Activated CD8-positive, alpha-beta memory T cell treated with anti-CD3 and anti-CD28 coated beads for 48 hours (primary cell): ENCODE measurements at regions not wholly inside any gene's neighbourhood (a gene's known extent, or its start where the extent isn't known, plus 50 kb on each side); places are given as distances from the start of the nearest gene placed in this dataset.
"Not testable (repeated sequence)": the region's sequence is repeated elsewhere in the genome, so short reads cannot be mapped to it uniquely, and the experiment has no call there.

Experiments used
- DNase-seq, 3 experiments: peaks; one replicate each; pipeline ENCODE4 v3.0.0-alpha.2; 2020; ENCODE audit warnings: low read depth in 2 of 3, low spot score in 2 of 3

DNA sequence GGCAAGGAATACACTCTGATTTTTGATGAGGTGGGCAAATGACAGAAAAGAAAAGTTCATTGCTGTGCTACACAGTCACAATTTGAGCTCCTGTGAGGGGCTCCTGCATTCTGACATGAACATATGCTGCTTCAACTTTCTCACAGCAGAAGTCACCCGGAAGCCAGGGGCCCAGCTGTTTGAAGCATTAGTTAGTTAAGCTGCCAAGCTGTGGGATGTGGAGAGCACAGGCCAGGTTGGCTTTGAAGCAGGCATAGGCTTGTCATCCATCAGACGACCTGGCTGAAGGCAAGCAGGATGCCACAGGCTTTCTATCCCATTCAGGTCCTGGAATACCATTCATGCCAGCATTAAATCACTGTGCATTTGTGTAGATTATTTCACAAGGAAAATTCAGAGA, 63.1 kb downstream of the MTNR1B start:
- no peak for DNase-seq

DNA sequence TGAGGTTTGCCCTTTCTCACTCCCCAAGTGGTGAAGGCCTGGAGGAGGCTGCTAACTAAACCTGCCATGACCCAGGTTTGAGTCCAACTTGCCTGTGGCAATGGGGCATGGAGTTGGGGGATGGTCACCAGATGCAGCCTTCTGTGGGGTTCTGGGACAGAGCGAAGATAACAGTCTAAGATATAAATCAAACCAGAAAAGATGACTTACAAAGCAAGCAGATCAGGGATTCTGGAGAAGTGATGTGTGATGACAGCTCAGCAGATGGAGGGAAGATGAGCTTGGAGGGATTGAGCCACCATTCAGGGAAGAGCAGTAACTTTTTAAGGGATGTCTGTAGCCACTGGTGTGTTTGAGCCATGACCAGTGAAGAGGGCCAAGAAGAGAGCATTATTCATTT, 63.6 kb downstream of the MTNR1B start:
- no peak for DNase-seq

DNA sequence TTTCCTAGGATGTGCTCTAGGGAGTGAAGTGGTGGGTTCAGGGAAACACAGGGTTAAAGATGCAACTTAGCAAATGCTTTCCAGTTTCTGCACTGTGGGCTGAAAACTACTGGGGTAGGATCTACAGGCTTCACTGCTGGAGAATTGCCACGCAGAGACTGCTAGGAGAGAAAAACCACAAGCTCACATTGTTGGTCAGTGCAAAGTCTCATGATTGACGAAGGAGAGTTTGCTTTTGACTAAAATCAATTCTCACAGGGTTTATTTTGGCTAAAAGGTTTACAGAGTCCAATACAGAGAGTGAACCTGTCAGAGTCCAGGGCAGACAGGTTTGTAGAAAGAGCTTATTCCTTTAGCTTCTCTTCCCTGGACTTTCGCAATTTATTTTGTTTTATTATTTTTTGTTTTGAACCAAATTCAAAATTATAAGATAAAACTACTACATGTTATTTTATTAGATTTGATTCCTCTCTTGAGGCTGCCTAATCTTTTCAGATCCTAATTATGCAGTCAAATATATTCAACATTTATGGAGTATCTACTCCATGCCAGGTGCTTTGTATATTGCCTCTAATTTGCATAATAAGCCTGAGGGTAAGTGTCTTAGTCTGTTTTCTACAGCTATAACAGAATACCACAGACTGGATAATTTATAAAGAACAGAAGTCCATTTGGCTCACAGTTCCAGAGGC, 64.7 kb downstream of the MTNR1B start:
- DNase-seq: no peak

DNA sequence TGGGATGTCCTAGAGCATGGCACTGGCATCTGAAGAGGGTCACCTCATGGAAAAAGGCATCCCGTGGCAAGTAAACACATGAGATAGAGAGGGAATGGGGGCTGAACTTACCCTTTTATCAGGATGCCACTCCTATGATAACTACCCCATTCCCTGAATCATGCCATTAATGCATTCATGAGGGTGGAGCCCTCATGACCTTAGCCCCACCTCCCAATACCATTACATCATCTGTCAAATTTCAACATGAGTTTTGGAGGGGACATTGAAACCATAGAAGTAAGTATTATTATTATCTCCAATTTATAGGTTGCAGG, 65.2 kb downstream of the MTNR1B start:
- DNase-seq: no peak

DNA sequence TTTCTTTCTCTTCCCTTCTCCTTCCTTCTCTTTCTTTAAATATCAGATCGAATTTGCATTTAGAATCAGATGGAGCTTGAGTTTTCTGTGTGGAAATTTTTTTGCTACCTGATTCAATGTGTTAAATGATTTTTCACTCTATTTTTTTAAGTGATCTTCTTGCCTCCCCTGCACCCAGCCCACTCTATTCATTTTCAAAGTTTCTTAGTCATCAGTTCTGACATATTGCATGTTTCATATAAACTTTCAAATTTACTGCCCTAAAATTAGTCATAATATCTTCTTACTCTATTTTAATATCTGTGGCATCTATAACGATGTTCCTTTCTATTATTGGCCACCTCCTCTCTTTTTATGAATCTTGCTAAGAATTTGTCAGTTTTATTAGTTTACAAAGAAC, 69.1 kb downstream of the MTNR1B start:
- DNase-seq: no peak

DNA sequence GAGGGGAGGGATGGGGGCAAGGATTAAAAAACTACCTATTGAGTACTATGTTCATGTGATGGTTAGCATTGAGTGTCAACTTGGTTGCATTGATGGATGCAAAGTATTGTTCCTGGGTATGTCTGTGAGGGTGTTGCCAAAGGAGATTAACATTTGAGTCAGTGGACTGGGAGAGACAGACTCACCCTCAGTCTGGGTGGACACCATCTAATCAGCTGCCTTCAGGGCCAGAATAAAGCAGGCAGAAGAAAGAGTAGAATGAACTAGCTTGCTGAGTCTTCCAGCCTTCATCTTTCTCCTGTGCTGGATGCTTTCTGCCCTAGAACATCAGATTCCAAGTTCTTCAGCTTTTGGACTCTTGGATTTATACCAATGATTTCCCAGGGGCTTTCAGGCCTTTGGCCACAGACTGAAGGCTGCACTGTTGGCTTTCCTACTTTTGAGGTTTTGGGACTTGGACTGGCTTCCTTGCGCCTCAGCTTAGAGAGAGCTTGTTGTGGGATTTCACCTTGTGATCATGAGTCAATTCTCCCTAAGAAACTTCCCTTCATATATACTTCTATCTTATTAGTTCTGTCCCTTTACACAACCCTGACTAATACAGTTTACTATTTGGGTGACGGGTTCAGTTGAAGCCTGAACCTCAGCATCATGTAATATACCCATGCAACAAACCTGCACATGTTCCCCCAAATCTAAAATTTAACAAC, 70.2 kb downstream of the MTNR1B start:
- no peak for DNase-seq

DNA sequence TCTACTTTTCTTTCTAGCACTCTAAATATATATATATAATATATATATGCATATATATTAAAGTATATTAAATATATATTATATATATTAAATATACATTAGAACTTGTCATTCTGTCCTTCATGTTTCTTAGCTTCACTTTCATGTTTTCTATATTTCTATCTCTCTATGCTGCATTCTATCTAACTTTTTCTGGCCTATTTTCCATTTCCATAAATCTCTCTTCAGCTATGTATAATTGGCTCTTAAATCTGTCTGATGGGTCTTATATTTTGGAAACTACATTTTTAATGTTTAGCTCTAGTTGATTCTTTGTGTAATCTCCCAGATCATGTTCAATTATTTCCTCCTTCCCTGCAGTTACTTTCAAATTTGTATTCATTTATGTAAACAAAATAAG, 72.2 kb downstream of the MTNR1B start:
- no peak for DNase-seq

DNA sequence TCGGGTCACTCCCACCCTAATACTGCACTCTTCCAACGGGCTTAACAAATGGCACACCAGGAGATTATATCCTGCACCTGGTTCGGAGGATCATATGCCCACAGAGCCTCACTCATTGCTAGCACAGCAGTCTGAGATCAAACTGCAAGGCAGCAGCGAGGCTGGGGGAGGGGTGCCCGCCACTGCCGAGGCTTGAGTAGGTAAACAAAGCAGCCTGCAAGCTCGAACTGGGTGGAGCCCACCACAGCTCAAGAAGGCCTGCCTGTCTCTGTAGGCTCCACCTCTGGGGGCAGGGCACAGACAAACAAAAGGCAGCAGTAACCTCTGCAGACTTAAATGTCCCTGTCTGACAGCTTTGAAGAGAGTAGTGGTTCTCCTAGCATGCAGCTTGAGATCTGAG, 73.7 kb downstream of the MTNR1B start:
- DNase-seq: not testable (repeated sequence)

DNA sequence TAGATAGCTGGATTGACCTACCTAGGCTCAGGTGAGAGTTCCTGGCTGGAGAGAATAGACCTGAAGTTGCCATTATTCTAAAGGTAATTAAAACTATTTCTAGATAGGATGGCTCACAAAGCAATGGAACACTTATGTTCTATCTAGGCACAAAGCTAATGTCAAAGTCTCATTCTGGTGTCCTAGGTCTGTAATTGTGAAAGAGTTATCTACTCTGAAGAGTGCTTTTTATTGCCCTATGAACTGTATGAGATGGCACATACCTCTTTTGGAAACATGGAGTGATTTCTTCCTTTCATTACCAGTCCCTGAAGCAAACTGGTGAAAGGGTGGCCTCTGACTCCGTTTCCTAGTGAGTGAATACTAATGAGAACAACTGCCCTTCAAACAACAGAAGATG, 80.3 kb downstream of the MTNR1B start:
- no peak for DNase-seq

DNA sequence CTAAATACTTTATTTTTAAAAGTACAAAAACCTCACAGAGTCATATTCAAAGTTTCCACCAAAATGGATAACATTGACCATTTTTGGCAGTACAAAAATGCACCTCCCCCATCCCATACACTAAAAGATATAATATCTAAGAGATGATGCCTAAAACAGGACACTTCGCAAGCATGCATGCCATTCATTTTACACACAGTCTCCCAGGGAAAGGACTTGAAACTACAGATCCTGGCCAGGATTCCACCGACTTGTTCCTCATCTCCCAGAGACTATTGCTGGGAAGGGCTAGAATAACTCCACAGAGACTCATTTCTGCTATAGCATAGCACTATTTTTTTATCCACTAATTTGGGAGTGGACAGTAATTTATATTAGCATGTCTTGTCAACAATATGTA, 81.7 kb downstream of the MTNR1B start:
- no peak for DNase-seq

DNA sequence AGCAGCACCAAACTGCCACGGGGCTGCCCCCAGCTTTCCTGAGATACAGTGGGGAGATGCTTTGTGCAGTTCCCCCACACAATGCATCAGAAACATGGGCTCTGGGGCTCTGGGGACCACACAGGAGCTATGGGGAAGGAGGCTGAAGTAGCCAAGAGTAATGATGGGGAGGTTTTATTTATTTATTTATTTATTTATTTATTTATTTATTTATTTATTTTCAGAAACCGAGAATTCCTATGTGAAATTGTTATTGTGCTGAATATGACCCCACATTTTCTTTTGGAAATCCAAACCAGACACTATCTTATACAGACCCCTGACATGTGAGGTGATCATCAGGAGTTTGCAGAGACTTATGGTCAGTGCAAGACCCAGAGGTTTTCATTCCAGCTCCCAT, 84.4 kb downstream of the MTNR1B start:
- DNase-seq: no peak

DNA sequence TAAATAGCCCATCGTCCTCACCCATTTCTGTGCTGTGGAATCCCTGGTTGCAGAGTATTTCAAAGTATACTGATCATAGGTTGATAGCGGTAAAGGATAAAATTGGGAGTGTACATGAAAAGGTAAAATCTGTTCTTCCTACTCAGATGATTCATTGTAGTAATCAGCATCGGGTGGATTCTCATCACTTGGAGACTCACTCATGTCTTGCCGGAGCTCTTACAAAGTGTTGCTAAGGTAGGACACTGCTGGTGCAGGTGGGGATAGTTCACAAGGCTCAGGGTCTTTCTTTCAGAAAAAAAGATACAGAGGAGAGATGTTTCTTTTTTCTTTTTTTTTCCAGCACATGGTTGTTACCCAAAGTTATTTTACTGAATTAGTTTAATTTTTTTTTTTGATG, 84.8 kb downstream of the MTNR1B start:
- DNase-seq: no peak

DNA sequence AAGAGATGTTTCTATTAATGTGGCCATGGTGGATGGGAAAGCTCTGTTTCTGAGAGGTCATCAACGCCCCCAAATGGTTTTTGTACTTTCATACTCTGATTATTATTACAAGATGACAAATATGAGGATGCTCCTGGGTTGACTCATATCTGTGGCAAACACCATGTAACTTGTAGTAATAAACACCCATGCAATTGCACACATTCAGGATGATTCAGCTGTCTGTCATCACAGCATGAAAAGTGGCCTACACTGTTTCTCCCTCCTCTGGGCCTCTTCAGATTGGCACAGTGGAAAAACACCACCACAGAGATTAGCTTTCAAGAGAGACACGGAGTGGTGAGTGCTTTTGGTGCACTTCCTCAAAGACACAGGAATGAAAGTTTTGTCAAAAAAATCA, 85.4 kb downstream of the MTNR1B start:
- DNase-seq: peak in 1 of 3 experiments; percentile 9

DNA sequence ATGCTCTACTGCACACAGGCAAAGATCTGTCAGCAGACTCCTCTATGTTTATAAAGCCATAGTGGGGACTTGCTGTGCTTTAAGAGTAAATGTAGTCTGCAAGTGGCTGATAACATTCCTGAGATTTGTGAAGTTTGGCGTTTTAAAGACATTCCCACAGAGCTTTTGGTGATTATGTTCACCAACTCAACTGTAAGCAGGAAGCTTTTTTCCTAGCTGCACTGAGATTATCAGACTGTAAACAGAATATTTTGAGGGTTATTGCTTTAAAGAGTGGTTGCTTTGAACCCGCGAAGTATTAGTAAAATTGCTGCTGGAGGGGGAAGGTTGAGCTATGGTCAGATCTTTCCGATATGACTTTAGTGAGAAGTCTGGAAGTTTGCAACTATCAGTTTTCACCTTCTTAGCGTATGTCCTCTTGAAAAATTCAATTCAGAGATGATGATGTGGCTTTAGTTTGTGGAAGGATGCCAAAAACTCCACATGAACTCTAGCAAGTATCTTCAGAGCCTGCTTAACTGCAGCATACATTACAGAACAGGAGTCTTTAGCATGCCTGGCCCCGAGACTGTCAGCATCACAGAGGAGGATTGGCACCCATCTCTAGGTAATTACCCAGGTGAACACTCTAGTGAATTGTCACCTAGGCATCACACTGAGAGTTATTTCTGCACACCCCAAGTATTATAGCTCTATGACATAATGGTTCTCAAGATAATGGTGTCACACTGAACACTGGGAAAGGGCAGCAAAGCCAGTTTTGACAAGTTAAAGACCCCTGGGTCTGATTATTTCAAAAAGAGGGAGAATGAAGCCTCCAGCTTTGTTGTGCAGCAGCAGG, 89.9 kb downstream of the MTNR1B start:
- no peak for DNase-seq

DNA sequence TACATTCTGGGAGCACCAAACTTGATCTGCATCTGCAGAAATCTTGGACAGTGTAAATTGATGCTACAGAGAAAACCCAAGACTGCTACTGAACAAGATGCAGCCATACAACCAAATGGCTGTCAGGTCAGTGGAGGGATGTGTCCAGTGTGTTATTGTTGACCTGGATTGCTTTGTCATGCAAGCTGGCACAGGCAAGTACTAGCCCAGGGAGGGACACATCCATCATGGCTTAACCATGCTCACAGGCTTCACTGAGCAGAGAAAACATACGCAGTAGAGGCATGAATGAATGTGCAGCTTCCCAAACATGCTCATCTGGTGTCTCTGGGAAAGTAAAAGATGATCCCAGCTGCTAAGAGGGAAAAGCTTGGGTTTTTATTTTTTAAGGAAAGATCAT, 93.6 kb downstream of the MTNR1B start:
- no peak for DNase-seq

DNA sequence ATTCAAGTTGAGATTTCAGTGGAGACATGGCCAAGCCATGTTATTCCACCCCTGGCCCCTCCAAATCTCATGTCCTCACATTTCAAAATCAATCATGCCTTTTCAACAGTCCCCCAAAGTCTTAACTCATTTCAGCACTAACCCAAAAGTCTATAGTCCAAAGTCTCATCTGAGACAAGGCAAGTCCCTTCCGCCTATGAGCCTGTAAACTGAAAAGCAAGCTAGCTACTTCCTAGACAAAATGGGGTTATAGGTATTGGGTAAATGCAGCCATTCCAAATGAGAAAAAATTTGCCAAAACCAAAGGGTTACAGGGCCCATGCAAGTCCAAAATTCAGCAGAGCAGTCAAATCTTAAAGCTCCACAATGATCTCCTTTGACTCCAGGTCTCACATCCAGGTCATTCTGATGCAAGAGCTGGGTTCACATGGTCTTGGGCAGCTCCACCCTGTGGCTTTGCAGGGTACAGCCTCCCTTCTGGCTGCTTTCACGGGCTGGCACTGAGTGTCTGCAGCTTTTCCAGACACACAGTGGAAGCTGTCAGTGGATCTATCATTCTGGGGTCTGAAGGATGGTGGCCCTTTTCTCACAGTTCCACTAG, 95.7 kb downstream of the MTNR1B start:
- DNase-seq: not testable (repeated sequence)

DNA sequence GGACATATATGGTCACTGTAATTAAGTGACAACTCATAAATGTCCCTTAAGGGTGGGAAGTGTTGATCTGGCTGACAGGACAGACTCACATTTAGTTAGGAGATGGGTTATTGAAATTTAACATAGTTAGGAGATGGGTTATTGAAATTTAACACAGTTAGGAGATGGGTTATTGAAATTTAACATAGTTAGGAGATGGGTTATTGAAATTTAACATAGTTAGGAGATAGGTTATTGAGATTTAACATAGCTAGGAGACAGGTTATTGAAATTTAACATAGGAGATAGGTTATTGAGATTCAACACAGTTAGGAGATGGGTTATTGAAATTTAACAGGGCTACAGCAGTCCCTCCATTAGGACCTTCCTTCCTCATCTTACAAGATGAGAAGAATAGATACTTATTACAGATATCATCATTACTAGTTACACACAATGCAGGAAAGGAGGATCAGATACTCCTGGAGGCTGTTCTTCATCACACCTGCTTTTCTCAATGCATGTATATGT, 98.5 kb downstream of the MTNR1B start:
- no peak for DNase-seq

DNA sequence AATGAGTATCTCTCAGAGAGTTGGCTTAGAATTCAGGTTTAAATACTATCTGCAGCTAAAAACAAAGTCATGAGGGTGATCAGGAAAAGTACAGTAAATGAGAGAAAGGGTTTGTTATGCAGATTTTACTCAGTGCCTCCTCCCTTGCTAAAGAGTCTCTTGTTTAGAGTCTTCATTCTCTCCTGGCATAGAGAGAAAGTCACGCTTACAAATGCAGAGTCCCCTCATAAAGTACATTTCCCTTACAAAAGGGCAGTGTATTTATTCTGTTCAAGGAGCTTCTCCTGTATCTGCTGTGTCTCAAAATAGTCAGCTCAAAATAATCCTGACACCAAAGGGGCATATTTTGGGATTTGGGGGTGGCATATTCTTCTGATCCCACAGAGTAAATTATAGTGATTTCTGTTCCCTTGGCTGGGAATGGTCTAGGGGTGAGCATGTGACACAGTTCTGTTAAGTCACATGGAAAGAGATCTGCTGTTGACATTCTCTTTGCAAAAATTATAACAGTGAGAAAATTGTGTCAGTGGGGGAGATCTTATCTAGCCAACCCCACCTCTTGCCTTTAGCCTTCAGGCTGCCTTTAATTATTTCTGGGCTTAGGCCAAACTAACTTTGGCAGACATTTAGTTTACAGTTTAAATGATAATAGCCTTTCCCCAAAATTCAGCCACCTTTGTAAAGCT, 102.9 kb downstream of the MTNR1B start:
- no peak for DNase-seq

DNA sequence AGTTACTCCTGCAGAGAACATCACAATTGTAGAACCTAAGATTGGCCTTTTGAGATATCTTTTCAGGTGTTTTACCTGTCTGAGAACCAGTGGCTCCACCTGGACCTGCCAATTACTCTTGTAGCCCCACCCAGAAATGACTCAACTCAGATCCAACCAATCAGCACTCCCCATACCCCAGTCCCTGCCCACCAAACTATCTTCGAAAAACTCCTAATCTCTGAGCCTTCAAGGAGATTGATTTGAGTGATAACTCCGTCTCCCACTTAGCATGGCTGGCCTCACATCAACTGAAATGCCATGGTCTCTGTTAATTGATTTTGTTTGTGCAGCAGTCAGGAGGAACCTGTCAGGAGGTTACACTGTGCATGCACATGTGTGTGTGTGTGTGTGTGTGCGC, 103.6 kb downstream of the MTNR1B start:
- no peak for DNase-seq

DNA sequence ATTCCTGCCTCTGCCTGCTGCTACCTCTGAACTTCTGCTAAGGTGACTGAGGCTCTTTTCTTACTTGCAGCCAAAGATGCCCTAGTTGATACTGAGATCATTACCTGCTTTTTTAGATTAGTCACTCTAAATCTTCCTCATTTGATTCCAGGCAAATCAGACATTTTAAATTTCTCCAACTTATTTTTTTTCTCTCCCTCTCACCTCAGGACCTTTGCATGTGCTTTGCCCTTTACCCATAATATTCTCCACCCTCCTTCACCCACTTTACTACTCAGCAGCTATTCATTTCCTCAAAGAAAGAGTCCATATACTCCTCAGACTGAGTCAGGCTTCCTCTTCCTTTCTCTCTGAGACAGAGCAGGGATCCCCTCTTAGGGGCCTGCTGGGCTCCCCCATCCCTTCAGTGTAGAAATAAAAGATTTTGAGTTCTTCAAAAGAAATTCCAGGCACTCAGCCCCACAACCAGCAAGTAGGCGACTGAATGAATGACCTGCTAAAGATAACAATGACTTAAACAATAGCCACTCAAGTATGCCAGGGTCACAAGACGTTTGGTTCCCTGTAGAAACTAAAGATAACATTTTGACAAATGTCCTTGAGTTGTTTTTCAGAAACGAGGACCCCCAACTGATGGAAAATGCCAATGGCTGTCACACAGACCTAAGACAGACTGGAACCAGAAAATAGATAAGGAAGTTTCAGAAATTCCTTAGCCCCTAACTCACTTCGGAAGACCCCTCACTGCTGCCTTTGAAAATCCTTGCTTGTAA, 104.2 kb downstream of the MTNR1B start:
- no peak for DNase-seq
